ENCODE measurements at regions not wholly inside any gene's neighbourhood (a gene's known extent, or its start where the extent isn't known, plus 50 kb on each side); places are given as distances from the start of the nearest gene placed in this dataset.
A peak's percentile ranks its signal among the peaks of the same experiment; 100 is the strongest.

- H3K27ac ChIP-seq: no peak overlapping the region
Measured at GRCh38 chr6:19530188-19530587, 307.0 kb upstream of the ID4 start.

GRCh38 chr6:19535351-19535750, 301.8 kb upstream of the ID4 start:
- no peak overlapping the region for H3K27ac ChIP-seq
- no peak for TF ChIP-seq ZFX (IDR thresholded peaks at IDR 0.05)
- no peak for TF ChIP-seq CTCF (conservative IDR thresholded peaks at IDR 0.05)

More at GRCh38 chr6:19530188-19530587, 307.0 kb upstream of the ID4 start:
- TF ChIP-seq CTCF (conservative IDR thresholded peaks at IDR 0.05): no peak
- TF ChIP-seq ZFX (IDR thresholded peaks at IDR 0.05): no peak

DNA sequence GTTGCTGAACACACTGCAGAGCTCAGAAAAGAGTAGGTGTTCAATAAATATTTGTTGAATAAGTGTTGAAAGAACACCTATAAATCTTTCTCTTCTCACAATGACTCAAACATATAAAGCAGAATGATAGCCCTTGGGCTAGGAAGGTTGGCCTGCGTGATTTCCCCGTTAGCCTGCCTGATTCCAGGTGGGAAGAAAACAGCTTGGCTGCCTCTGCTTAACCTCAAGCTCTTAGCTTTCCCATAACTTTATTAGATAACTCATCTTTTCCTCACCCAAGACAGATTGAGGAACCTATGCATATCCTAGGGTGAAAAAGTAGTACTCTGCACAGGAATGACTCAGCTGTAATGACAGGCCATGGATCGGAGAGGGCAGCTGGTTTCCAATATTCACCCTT, 300.3 kb upstream of the ID4 start:
- TF ChIP-seq ZFX (IDR thresholded peaks at IDR 0.05) (no peak), CTCF (conservative IDR thresholded peaks at IDR 0.05) (no peak)
- H3K27ac ChIP-seq: no peak overlapping the region

GRCh38 chr6:19538096-19538495, 299.1 kb upstream of the ID4 start:
- no peak overlapping the region for H3K27ac ChIP-seq
- no peak for TF ChIP-seq ZFX (IDR thresholded peaks at IDR 0.05)
- TF ChIP-seq CTCF (conservative IDR thresholded peaks at IDR 0.05): no peak

- no peak for TF ChIP-seq CTCF (conservative IDR thresholded peaks at IDR 0.05)
- TF ChIP-seq ZFX (IDR thresholded peaks at IDR 0.05): no peak
Measured at GRCh38 chr6:19547507-19547906, 289.7 kb upstream of the ID4 start.

GRCh38 chr6:19549109-19549508, 288.1 kb upstream of the ID4 start:
- no peak overlapping the region for H3K27ac ChIP-seq
- TF ChIP-seq CTCF (conservative IDR thresholded peaks at IDR 0.05): peak; percentile 8; the same call in 1 of the 2 replicates
- no peak for TF ChIP-seq ZFX (IDR thresholded peaks at IDR 0.05)

More at GRCh38 chr6:19547507-19547906, 289.7 kb upstream of the ID4 start:
- no peak overlapping the region for H3K27ac ChIP-seq

DNA sequence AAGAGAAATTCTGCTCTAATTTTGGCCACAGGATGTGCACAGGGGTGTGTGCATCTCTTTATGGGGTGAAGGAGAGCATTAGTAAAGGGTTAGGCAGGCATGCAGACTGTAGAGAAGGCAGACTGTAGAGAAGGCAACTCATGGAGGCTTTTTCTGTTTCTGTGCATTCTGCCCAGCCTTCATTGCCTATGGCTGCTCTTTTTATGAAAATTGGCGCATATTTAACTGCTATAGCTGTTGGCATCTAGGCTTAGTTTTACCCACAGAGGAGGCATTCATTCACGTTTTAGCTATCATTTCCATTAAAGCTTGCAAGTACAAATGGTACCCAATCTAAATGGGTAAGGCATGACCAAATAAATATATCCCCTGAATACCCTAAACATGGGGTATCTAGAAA, 286.8 kb upstream of the ID4 start:
- TF ChIP-seq CTCF (conservative IDR thresholded peaks at IDR 0.05) (no peak), ZFX (IDR thresholded peaks at IDR 0.05) (no peak)
- H3K27ac ChIP-seq: no peak overlapping the region
